ENCODE measurements at regions not wholly inside any gene's neighbourhood (a gene's known extent, or its start where the extent isn't known, plus 50 kb on each side); places are given as distances from the start of the nearest gene placed in this dataset.

- TF ChIP-seq CTCF (IDR thresholded peaks at IDR 0.05) (no peak), POLR2A (IDR thresholded peaks at IDR 0.05) (no peak)
Measured at GRCh38 chr17:34412965-34413441, 50.0 kb upstream of the CCL1 start.

Data from heart left ventricle (tissue), 13 donors.